Activated naive CD8-positive, alpha-beta T cell treated with anti-CD3 and anti-CD28 coated beads, Interleukin-2, amount 50 U/mL, for 24 hours (primary cell): ENCODE measurements at regions not wholly inside any gene's neighbourhood (a gene's known extent, or its start where the extent isn't known, plus 50 kb on each side); places are given as distances from the start of the nearest gene placed in this dataset.
"Not testable (repeated sequence)": the region's sequence is repeated elsewhere in the genome, so short reads cannot be mapped to it uniquely, and the experiment has no call there.

Source experiments
- ATAC-seq: fragments of 150-1000 bp; cut with Tn5 transposase; one replicate; pipeline ENCODE4 v1.10.0; 2021
- DNase-seq: peaks from one replicate; pipeline ENCODE4 v3.0.0; 2021
- H3K27ac Mint-ChIP-seq: one replicate; pipeline ENCODE4 v1.8.0; 2021; ENCODE audit warnings: mild to moderate bottlenecking, mixed read lengths
- H3K27me3 Mint-ChIP-seq: one replicate; pipeline ENCODE4 v1.8.0; 2021; ENCODE audit warnings: mixed read lengths
- H3K36me3 Mint-ChIP-seq: one replicate; pipeline ENCODE4 v1.8.0; 2021; ENCODE audit warnings: low read depth, mixed read lengths
- H3K4me1 Mint-ChIP-seq: one replicate; pipeline ENCODE4 v1.8.0; 2021; ENCODE audit warnings: mixed read lengths
- H3K4me3 Mint-ChIP-seq: one replicate; pipeline ENCODE4 v1.8.0; 2021; ENCODE audit warnings: mild to moderate bottlenecking, moderate library complexity, mixed read lengths
- H3K9me3 Mint-ChIP-seq: one replicate; pipeline ENCODE4 v1.8.0; 2021; ENCODE audit warnings: mixed read lengths

DNA sequence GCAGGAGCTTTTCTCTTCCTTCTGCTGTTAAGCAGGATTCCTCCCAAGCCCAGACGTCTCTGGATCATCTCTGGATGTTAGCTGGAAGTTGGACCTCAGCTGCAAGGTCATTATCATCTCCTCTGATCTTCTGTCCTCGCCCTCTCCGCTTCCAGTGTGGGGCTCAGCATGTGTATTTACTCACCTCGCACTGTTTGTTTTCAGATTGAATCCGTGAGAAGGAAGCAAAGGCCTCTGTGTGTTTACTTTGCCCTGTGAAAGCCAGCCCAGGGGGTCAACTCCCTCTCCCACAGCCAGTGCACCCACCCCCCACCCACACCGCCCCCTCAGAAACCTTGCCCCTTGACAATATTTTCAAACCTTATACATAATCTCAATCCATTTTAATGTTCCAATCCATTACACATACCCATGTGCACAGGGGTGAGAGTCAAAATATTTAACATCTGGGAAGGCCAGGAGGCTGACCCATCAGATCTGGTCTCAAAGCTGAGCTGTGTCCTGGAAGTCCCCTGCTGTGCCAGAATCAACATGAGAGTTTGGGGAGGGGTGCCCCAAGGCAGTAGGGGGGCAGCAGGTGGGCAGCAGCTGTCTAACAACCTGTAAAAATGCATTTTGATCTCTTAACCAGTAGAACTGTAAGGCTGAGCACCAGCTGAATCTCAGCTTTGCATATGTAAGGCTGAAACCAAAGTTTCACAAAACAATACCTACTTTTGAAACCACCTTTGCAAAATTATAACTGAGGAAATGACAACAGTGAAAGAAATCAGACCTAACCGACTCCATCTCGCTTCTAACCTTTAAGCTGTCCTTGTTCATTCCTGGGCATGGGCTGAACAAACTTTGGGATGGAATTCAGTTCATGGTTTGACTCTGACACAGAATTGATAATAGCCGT lies 157.9 kb downstream of the ZNF664 start:
- ATAC-seq = no peak
- Mint-ChIP-seq H3K4me3 (no peak overlapping the region), H3K27ac (no peak overlapping the region), H3K9me3 (no peaks in the 10 kb centered on the region), H3K4me1 (no peaks in the 10 kb centered on the region), H3K27me3 (peaks cover 6% of the 10 kb centered on the region), H3K36me3 (no peaks in the 10 kb centered on the region)
- no peak for DNase-seq

DNA sequence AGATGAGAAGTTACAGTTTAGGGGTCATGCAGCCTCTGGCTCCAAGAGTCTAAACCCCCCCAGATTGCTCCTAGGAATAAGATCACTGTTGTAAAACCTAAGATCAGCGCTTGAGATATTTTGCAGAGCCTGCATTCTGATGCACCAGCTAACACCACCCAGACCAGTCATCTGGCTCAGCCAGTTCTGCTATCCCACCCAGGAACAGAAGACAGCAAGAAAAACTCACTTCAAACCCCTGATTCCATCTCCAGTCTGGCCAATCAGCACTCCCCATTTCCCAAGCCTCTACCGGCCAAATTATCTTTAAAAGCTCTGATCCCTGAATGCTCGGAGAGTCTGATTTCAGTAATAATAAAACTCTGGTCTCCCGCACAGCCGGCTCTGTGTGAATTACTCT lies 158.6 kb downstream of the ZNF664 start:
- Mint-ChIP-seq H3K36me3 (no peaks in the 10 kb centered on the region), H3K9me3 (no peaks in the 10 kb centered on the region), H3K27me3 (peaks cover 6% of the 10 kb centered on the region), H3K4me3 (no peak overlapping the region), H3K27ac (no peak overlapping the region), H3K4me1 (no peaks in the 10 kb centered on the region)
- DNase-seq (no peak), ATAC-seq (no peak)

DNA sequence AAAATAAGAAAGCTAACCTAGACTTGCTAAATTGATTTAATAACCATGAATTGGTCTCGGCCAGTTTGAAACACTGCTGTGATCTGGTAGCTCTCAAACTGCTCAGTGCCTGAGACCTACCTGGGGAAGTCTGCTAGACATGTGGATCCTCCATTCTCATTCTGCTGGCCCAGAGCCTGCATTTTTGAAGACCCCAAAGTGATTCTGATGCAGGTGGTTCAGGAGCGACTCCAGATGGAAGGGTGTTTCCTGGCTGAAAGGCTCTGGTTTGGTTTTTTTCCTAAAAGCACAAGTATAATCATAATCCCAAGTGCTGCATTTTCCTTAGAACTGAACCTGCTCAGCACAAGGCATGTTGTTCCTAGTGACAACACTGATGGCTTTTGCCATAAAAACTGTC lies 159.5 kb downstream of the ZNF664 start:
- no peak overlapping the region for H3K27ac Mint-ChIP-seq
- H3K36me3 Mint-ChIP-seq = no peaks in the 10 kb centered on the region
- ATAC-seq (no peak), DNase-seq (no peak)
- H3K27me3 Mint-ChIP-seq = peaks cover 6% of the 10 kb centered on the region
- no peaks in the 10 kb centered on the region for H3K4me1 Mint-ChIP-seq
- H3K9me3 Mint-ChIP-seq = no peaks in the 10 kb centered on the region
- no peak overlapping the region for H3K4me3 Mint-ChIP-seq

DNA sequence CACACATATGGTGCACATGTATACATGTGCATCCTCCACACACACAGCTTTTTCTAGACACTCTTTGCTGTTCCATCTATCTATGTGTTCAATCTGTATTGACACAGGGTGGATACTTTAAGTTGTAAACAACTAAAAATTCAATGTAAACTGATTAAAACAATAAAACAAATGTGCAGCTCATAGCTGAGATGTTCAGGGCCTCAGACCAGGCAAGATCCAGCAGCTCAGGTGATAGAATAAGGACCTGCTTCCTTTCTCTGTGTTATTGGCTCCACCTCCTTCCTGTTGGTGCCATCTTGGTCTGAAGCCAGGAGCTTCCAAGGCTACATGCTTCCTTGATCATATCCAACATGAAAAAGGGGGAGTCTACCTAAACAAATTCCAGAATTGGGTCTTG lies 158.1 kb upstream of the RFLNA start:
- ATAC-seq = no peak
- no peaks in the 10 kb centered on the region for H3K36me3 Mint-ChIP-seq
- peaks cover 11% of the 10 kb centered on the region for H3K9me3 Mint-ChIP-seq
- H3K27me3 Mint-ChIP-seq = peaks cover 21% of the 10 kb centered on the region
- no peaks in the 10 kb centered on the region for H3K4me1 Mint-ChIP-seq
- no peak for DNase-seq
- no peak overlapping the region for H3K27ac Mint-ChIP-seq
- no peak overlapping the region for H3K4me3 Mint-ChIP-seq

DNA sequence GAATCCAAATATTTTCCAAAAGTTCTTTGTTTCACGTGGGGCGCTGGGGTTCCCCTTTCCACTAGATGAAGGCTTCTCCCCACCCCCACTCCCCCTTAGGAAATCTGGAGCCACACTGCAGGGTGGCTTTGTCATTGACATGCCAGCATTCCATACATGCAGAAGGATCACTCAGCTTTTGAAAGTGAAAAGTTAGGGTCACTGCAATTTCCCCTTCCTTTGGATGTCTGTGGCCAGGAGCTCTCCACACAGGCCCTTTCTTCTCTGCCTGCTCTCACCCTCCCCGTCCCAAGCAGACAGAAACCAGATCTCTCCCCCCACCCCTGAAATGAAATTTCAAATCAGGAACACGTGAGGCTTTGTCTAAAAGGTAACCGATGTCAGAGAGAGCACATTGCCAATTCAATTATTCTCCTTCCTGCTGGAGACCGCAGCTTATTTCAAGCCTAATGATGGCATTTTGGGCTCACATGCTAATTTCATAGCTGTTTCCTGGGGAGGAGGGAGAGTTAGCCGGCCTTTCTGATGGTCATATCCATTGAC lies 153.9 kb upstream of the RFLNA start:
- Mint-ChIP-seq H3K4me3 (no peak overlapping the region), H3K27me3 (peaks cover 21% of the 10 kb centered on the region), H3K36me3 (no peaks in the 10 kb centered on the region), H3K9me3 (peaks cover 22% of the 10 kb centered on the region), H3K27ac (no peak overlapping the region), H3K4me1 (no peaks in the 10 kb centered on the region)
- no peak for DNase-seq
- no peak for ATAC-seq

DNA sequence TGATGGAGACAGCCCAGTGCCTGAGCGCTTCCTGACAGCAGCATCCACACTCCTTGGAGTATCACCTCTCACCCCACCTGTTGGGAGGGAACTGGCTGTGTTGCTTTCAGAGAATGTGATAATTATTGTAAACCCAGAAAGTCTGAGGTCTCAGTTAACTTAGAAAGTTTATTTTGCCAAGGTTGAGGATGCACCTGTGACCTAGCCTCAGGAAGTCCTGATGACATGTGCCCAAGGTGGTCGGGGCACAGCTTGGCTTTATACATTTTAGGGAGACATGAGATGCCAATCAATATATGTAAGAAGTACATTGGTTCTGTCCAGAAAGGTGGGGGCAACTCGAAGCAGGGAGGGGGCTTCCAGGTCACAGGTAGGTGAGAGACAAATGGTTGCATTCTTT lies 153.3 kb upstream of the RFLNA start:
- H3K27ac Mint-ChIP-seq, H3K4me1 Mint-ChIP-seq, DNase-seq, H3K36me3 Mint-ChIP-seq, H3K4me3 Mint-ChIP-seq, ATAC-seq: not testable (repeated sequence)
- Mint-ChIP-seq H3K9me3 (peaks cover 22% of the 10 kb centered on the region), H3K27me3 (peaks cover 21% of the 10 kb centered on the region)

DNA sequence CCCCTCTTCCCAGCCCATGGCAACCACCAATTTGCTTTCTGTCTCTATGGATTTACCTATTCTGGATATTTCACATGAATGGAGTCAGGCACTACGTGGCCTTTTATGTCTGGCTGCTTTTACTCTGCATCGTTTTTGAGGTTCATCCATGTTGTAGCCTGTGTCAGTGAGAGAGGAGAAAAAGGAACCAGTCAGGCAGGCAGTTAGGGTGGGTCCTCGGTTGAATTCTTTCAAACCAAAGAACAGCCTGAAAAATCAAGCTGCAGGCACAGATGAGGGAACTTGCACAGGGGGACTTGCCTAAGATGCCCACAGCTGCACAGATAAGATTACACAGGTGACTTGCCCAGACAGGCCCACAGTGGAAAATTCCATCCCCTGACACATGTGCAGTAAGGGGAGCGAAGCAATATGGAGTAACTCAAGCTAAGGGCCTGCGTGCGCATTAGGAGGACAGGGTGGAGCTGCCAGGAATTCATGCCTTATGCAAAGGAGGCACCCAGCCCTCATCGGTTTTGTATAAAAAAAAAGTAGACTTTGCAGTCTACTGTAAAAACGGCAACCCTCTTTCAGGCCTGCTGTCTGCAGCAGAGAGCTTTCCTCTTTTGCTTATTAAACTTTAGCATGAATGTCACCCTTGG lies 152.4 kb upstream of the RFLNA start:
- no peaks in the 10 kb centered on the region for H3K4me1 Mint-ChIP-seq
- H3K27me3 Mint-ChIP-seq = peaks cover 21% of the 10 kb centered on the region
- no peaks in the 10 kb centered on the region for H3K36me3 Mint-ChIP-seq
- H3K4me3 Mint-ChIP-seq = no peak overlapping the region
- H3K9me3 Mint-ChIP-seq = peaks cover 22% of the 10 kb centered on the region
- no peak overlapping the region for H3K27ac Mint-ChIP-seq
- DNase-seq = no peak
- no peak for ATAC-seq

DNA sequence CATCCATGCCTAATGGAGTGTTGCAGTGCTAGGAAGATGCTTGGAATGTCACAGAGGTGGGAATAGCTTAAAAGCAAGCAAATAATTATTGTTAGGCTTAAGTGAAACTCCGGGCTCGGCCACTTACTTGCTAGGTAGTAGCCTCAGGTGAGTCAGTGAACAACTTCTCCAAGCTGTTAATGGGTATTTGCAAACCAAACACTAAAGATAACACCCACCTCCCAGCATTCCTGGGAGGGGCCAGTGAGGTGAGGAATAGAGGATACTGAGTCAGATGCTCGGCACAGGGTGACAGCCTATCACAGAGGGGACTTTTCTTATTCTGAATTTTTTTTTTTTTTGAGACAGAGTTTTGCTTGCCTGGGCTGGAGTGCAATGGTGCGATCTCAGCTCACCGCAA lies 151.2 kb upstream of the RFLNA start:
- no peak for DNase-seq
- H3K4me1 Mint-ChIP-seq = no peaks in the 10 kb centered on the region
- peaks cover 16% of the 10 kb centered on the region for H3K9me3 Mint-ChIP-seq
- peaks cover 21% of the 10 kb centered on the region for H3K27me3 Mint-ChIP-seq
- no peak overlapping the region for H3K27ac Mint-ChIP-seq
- H3K36me3 Mint-ChIP-seq = no peaks in the 10 kb centered on the region
- ATAC-seq = no peak
- no peak overlapping the region for H3K4me3 Mint-ChIP-seq

DNA sequence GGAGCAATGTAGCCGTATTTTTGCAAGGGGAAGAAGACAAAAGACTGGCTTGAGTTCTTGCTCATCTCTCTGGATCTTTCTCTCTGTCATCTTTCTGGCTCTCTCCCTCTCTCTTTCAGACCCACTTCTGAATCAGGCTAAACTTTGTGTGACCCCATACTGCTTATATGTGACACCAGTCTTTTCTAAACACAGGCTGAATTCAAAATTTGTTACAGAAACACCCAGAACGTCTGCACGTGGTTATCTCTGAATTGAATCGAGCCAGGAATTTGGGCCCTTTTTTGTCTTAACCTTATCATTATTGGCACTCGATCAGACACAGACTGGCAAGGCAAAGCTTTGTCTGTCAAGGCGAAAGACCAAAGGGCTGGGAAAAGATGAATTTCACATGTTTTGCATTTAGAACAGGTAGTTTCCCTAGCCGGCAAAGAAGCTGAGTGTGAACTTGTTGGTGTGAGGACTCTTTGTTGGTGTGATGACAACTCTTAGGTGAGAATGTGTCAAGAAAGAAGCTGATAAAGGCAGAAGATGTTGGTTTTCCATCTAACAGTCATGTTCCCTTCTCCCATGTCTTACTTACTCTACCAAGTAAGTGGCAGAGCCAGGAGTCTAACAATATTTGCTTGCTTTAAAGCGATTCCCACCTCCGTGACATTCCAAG lies 150.2 kb upstream of the RFLNA start:
- ATAC-seq (no peak), DNase-seq (no peak)
- no peak overlapping the region for H3K4me3 Mint-ChIP-seq
- peaks cover 16% of the 10 kb centered on the region for H3K9me3 Mint-ChIP-seq
- H3K4me1 Mint-ChIP-seq = no peaks in the 10 kb centered on the region
- H3K36me3 Mint-ChIP-seq = no peaks in the 10 kb centered on the region
- H3K27ac Mint-ChIP-seq = no peak overlapping the region
- peaks cover 20% of the 10 kb centered on the region for H3K27me3 Mint-ChIP-seq

DNA sequence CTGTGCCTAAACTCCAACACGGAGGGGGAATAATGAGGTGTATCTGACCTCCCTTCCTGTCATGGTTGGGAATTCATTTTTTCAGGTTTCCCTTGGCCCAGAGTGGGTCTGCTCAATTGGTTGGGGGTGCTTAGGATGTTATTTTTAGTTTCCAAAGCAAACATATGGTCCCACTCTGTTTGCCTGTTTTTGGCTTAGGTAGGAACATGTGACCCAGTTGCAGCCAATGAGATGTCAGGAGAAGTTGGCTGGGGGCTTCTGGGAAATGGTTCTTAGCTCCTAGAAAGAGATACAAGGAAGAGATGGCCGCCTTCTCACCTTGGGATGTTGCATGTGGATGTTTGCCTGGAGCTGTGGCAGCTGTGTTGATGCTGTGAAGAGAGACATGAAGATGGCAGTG lies 147.9 kb upstream of the RFLNA start:
- Mint-ChIP-seq H3K36me3 (no peaks in the 10 kb centered on the region), H3K27me3 (peaks cover 2% of the 10 kb centered on the region), H3K27ac (no peak overlapping the region), H3K4me3 (no peak overlapping the region), H3K9me3 (peaks cover 9% of the 10 kb centered on the region), H3K4me1 (no peaks in the 10 kb centered on the region)
- ATAC-seq (no peak), DNase-seq (no peak)

DNA sequence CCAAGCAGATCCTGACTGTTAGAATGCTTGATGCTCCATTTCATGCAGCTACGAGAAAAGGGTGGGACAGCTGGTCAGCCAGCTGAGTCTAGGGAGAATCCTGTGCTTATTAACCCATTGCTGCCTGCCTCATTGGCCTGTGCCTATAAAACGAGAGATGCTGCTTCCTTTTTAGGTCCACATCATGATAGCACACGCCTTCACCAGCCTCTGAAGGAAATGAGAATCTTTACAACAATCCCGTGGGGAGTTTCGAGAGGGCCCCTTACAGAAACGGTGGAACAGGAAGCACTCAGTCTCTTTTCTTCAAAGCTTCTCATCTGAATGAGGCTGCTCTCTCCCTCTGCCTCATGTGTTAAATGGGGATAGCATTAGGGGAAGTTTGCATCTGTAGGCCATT lies 147.3 kb upstream of the RFLNA start:
- Mint-ChIP-seq H3K36me3 (no peaks in the 10 kb centered on the region), H3K4me3 (no peak overlapping the region), H3K4me1 (no peaks in the 10 kb centered on the region), H3K9me3 (peaks cover 4% of the 10 kb centered on the region), H3K27ac (no peak overlapping the region), H3K27me3 (peaks cover 2% of the 10 kb centered on the region)
- ATAC-seq = no peak
- DNase-seq = no peak

DNA sequence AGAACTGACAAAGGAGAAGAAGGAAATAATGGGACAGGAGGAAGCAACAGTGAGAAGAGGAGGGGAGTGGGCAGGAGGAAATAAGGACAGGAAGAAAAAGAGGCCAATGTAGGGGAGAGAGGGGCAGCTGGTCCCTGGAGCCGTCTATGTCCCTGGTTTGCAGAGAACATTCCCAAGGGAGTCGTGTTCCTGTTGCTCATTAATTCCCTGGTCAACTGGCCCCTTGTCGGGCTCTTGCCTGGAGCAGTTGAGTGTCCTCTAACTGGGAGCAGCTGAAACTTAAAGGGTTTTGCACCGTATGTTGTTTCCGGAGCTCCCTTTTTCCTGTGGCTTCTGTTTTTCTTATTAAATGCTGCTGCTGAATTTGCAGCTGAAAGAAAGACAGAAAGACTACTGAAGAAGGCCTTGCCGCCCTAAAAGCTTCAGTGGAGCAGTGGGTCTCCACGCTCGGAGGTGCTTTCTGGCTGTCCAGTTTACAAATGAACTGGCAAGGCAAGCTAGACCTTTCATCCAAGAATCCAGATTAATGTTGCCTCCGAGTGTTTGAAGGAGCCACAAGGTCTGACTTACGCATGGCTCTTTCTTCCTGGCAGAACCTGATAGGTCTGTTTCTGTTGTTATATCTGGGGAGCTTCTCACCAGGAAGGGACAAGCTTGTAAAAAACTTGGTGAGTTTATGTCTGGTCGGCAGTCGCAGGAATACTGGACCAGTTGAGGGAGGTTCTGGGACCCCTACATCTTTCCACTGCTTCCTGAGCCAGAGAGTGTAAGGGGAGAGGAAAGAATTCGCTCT lies 146.2 kb upstream of the RFLNA start:
- Mint-ChIP-seq H3K4me1 (no peaks in the 10 kb centered on the region), H3K27ac (no peak overlapping the region), H3K9me3 (no peaks in the 10 kb centered on the region), H3K36me3 (no peaks in the 10 kb centered on the region), H3K27me3 (peaks cover 2% of the 10 kb centered on the region), H3K4me3 (no peak overlapping the region)
- ATAC-seq = no peak
- no peak for DNase-seq

DNA sequence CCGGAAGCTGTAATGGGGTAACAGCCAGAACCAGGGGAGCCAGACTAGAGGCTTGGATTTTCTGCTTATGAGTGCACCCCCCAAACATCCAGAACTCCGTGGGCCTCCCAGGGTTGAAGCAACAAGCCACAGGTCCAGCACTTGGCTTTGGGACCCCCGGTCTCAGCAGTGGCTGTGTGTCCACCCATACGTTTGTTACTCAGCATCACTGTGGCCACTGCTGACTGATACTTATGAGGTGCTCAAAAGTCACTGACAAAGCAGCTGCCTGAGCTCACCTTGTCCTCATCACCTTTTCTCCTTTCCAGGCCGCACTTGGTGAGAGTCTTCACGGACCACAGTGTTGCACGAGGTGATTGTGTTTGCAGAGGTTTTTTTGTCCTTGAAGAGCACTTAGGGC lies 145.6 kb upstream of the RFLNA start:
- Mint-ChIP-seq H3K27me3 (no peaks in the 10 kb centered on the region), H3K4me3 (no peak overlapping the region), H3K27ac (no peak overlapping the region), H3K36me3 (no peaks in the 10 kb centered on the region), H3K9me3 (no peaks in the 10 kb centered on the region), H3K4me1 (no peaks in the 10 kb centered on the region)
- DNase-seq (no peak), ATAC-seq (no peak)

DNA sequence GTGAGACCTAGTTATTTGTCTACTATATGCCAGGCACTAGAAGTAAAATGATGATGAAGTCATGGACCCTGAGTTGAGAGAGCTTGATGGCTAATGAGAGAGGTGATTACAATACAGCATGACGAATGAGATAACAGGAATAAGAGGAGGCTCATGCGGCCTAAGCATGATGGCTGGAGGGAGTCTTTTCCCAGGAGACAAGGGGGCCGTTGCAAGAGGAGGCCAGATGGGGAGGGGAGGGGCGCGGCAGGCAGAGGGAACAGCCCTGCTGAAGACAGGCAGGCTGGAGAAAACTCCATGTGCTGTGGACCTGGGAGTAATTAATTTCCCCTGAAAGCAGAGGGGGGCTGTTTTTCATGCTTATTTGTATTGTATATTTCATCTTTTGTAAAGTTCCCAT lies 144.7 kb upstream of the RFLNA start:
- Mint-ChIP-seq H3K36me3 (no peaks in the 10 kb centered on the region), H3K9me3 (no peaks in the 10 kb centered on the region), H3K27ac (no peak overlapping the region), H3K4me3 (no peak overlapping the region), H3K4me1 (no peaks in the 10 kb centered on the region), H3K27me3 (no peaks in the 10 kb centered on the region)
- ATAC-seq (no peak), DNase-seq (no peak)
